NB4 (cell line): ENCODE measurements at regions not wholly inside any gene's neighbourhood (a gene's known extent, or its start where the extent isn't known, plus 50 kb on each side); places are given as distances from the start of the nearest gene placed in this dataset.

ENCODE experiments used
- DNase-seq: peaks from one replicate; pipeline ENCODE4 v3.0.0; 2010; ENCODE audit warnings: low read depth
- H3K4me3 ChIP-seq: one replicate; pipeline ENCODE4 v1.5.1; 2011; ENCODE audit warnings: mild to moderate bottlenecking, low read depth, low read length, moderate library complexity
- MYC ChIP-seq: IDR thresholded peaks from 2 replicates; pipeline ENCODE4 v1.6.1; 2011; ENCODE audit warnings: low read depth, low read length
- POLR2A ChIP-seq: IDR thresholded peaks from 2 replicates; pipeline ENCODE4 v1.6.1; 2011; ENCODE audit warnings: mild to moderate bottlenecking; ENCODE audit not compliant: insufficient read length; ENCODE audit errors: extremely low read depth
- TF ChIP-seq, protein P1 (sequence below): IDR thresholded peaks from one replicate; pipeline ENCODE4 v1.5.1; 2012; ENCODE audit warnings: low read depth, low read length
- TF ChIP-seq, protein P2 (sequence below): IDR thresholded peaks from 2 replicates; pipeline ENCODE4 v1.6.1; 2011; ENCODE audit warnings: low read depth, low read length

DNA sequence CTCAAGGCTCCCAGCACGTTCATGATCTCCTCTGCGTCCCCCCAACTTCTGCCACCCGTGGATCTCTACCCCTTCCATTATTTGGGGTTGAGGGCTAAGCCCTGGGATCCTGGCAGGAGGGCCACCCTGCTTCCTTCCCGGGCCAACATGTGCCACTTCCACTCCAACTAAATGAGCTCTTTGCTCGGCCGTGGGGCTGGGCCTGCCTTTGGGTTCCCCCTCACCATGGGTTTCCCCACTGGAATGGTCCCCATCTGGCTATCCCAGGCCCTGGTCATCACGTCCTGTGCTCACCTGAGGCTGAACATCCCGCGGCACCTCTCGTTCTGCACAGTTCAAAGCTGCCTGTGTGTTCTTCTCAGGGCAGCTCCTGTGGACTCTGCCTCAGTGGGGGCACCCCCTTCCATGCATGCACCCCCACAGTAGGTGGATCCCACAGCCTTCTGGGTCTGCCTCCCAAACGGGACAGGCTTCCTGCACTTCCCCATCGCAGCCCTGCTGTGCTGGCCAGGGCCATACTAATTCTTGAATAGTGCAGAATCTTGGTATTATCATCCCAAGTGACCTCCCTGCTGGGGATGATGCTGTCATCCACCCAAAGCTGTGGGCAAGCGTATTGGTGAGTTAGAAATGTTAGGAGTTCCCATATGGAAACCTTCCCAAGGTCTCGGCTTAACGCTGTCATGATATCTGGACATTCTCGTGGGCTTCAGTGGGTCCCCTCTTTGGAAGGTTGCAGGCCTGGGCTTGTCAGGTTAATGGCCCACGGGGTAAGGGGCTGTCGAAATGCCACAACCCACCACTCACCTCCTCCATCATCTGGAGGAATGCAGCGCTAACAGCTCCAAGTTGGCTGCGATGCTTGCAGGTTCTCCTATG, 150.5 kb upstream of the TWIST2 start:
- H3K4me3 ChIP-seq = no peak overlapping the region
- DNase-seq = no peak
- TF ChIP-seq, protein P1, sequence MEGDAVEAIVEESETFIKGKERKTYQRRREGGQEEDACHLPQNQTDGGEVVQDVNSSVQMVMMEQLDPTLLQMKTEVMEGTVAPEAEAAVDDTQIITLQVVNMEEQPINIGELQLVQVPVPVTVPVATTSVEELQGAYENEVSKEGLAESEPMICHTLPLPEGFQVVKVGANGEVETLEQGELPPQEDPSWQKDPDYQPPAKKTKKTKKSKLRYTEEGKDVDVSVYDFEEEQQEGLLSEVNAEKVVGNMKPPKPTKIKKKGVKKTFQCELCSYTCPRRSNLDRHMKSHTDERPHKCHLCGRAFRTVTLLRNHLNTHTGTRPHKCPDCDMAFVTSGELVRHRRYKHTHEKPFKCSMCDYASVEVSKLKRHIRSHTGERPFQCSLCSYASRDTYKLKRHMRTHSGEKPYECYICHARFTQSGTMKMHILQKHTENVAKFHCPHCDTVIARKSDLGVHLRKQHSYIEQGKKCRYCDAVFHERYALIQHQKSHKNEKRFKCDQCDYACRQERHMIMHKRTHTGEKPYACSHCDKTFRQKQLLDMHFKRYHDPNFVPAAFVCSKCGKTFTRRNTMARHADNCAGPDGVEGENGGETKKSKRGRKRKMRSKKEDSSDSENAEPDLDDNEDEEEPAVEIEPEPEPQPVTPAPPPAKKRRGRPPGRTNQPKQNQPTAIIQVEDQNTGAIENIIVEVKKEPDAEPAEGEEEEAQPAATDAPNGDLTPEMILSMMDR = no peak
- TF ChIP-seq, protein P2, sequence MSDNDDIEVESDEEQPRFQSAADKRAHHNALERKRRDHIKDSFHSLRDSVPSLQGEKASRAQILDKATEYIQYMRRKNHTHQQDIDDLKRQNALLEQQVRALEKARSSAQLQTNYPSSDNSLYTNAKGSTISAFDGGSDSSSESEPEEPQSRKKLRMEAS = no peak
- TF ChIP-seq POLR2A = no peak
- TF ChIP-seq MYC = no peak

GRCh38 chr2:238698072-238698352, 149.9 kb upstream of the TWIST2 start:
- H3K4me3 ChIP-seq = no peak overlapping the region
- no peak for DNase-seq

DNA sequence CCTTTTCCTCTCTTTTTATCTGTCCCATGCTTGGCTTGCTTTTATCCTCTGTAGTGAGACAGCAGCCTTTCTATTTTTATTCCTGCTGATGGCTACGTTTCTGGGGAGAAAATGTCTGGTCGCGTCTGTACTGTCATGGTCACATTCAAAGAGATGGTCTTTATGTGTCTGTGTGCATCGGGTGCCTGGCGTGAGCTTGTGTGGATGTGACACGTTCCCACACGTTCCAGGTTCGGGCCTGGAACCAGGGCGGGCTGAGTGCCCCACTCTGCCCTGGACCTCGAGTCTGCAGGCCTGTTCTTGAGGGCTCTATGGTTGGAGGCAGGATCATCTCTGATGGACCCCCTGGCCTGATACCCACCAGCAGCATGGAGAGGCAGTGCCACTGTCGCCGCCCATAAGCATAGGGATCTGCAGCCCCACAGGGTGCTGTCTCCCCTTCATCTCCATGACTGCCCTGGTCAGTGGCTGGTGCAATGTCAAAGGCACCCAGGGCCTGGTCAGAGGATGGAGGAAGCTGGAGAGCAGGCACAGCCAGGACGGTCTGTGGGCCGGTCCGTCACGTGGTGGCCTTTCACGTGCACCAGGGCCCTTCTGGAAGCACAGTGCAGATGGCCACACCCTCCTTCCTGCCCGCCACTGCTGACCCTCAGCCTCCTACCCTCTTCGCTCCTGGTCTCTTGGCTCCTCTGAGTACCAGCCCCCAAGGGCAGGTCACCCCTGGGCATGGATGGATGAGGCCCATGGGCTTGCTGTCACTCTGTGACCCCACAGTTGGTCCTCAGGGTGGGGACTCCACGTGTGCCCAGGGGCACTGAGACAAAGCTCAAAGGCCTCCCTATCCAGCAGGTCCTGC, 149.2 kb upstream of the TWIST2 start:
- no peak overlapping the region for H3K4me3 ChIP-seq
- no peak for DNase-seq
- TF ChIP-seq POLR2A = no peak
- TF ChIP-seq, protein P2 = no peak
- TF ChIP-seq MYC = no peak
- TF ChIP-seq, protein P1 = no peak

More at GRCh38 chr2:238698072-238698352, 149.9 kb upstream of the TWIST2 start:
- TF ChIP-seq POLR2A (no peak), MYC (no peak)
- TF ChIP-seq, protein P1 = no peak
- TF ChIP-seq, protein P2 = no peak

DNA sequence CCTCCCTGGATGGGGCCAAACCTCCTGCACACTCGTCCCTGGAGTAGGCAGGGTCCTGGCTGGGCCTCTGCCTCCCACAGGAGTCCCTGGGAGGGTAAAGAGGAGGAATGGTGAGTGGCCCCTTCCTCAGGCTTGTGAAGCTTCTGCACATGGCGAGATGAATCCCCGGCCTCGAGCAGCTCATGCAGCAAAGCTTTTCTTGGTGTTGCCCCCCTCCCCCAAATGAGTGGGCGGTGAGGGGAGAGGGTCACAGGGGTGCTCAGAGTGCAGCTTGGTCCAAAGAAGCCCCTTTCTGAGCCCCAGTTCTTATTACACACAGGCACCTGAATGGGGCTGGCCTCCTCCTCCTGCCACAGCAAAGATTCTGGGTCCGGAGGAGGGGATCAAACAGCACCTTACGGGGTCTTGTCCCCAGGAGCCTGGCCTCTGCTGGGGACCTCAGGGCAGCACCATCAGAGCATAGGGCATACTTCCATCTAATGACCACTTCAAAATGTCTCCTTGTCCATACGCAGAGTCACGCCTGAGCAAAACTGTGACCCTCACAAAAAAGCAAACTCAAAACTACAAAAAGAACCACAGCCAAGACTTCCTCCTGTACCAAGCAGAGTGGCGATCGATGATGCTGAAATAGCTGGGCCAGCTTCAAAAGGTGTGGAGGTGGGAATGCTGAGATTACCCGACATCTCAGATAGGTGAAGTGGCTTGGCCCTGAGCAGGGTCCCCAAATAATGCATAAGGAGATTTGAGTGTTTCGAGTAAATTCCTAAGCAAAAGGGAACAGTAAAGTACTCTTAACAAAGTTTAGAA, 148.4 kb upstream of the TWIST2 start:
- no peak for DNase-seq
- H3K4me3 ChIP-seq = no peak overlapping the region
- TF ChIP-seq, protein P1 = no peak
- TF ChIP-seq MYC (no peak), POLR2A (no peak)
- TF ChIP-seq, protein P2 = no peak

- no peak overlapping the region for H3K4me3 ChIP-seq
- TF ChIP-seq POLR2A (no peak), MYC (no peak)
- TF ChIP-seq, protein P2 = no peak
- TF ChIP-seq, protein P1 = no peak
- DNase-seq = no peak
Measured at GRCh38 chr2:238700117-238700457, 147.8 kb upstream of the TWIST2 start.
